Heart left ventricle (tissue), 16 donors: ENCODE measurements at regions not wholly inside any gene's neighbourhood (a gene's known extent, or its start where the extent isn't known, plus 50 kb on each side); places are given as distances from the start of the nearest gene placed in this dataset.
"Not testable (repeated sequence)": the region's sequence is repeated elsewhere in the genome, so short reads cannot be mapped to it uniquely, and the experiment has no call there.

Experiments
- ATAC-seq, 4 donors: fragments of 200-7000 bp; cut with Tn5 transposase; one replicate each; pipeline ENCODE4 v1.9.1; 2020 to 2022; ENCODE audit warnings: moderate library complexity in 4 of 4, mild to moderate bottlenecking in 3 of 4, moderate number of reproducible peaks in 1 of 4
- DNase-seq, 5 donors: peaks; one replicate each; pipeline ENCODE4 v3.0.0-alpha.2; 2020
- H3K27ac ChIP-seq, 12 donors: fragments of 200-600 bp; sonication (generic) in 4 of 12; one replicate each; pipeline versions ENCODE4 v1.5.0 to v1.8.0; 2016 to 2022; ENCODE audit warnings: mild to moderate bottlenecking in 2 of 12
- H3K27me3 ChIP-seq, 9 donors: fragments of 200-600 bp; sonication (generic) in 2 of 9; one replicate each; pipeline versions ENCODE4 v1.5.1 to v1.8.0; 2016 to 2022; ENCODE audit warnings: mild to moderate bottlenecking in 3 of 9
- H3K36me3 ChIP-seq, 9 donors: fragments of 200-600 bp; sonication (generic) in 2 of 9; one replicate each; pipeline versions ENCODE4 v1.5.0 to v1.8.0; 2018 to 2022; ENCODE audit warnings: mild to moderate bottlenecking in 2 of 9
- H3K4me1 ChIP-seq, 12 donors: fragments of 200-600 bp; sonication (generic) in 4 of 12; one replicate each; pipeline versions ENCODE4 v1.5.0 to v1.8.0; 2016 to 2022; ENCODE audit warnings: mild to moderate bottlenecking in 3 of 12
- H3K4me3 ChIP-seq, 12 donors: fragments of 200-600 bp; sonication (generic) in 4 of 12; one replicate each; pipeline versions ENCODE4 v1.5.0 to v1.8.0; 2017 to 2022; ENCODE audit warnings: mild to moderate bottlenecking in 9 of 12, moderate library complexity in 4 of 12
- H3K9me3 ChIP-seq, 12 donors: fragments of 200-600 bp; sonication (generic) in 4 of 12; one replicate each; pipeline versions ENCODE4 v1.5.0 to v1.8.0; 2016 to 2022; ENCODE audit warnings: mild to moderate bottlenecking in 1 of 12
- CTCF ChIP-seq, 12 donors: fragments of 200-600 bp; sonication (generic) in 4 of 12; IDR thresholded peaks; one replicate each; pipeline versions ENCODE4 v1.5.0 to v1.8.0; 2018 to 2022; ENCODE audit warnings: antibody characterized with exemption in 12 of 12, mild to moderate bottlenecking in 5 of 12
- POLR2A ChIP-seq, 2 donors: fragments of 450-650 bp; IDR thresholded peaks; one replicate each; pipeline ENCODE4 v1.6.1; 2017; ENCODE audit warnings: antibody characterized with exemption in 2 of 2, mild to moderate bottlenecking in 2 of 2, moderate library complexity in 2 of 2
- WGBS, 4 donors: extraction: QIAGEN DNeasy Blood & Tissue Kit in 2 of 4; methylation state at CpG; one replicate each; pipeline versions ENCODE4 v1.1.5 to v1.1.7; 2013 to 2018; 5-methylcytosine and 5-hydroxymethylcytosine counted together
- intact Hi-C, 10 donors: fragments of 100-400 bp; cut with DNase I; formaldehyde crosslinking; loops; one replicate each; pipeline versions ENCODE4 v1.11.1 to v1.14.2; 2022
- donor health status: ischemic (EF 13 %, LVEDD 7.1; RV severe dilation, severe dysfunction).
- donor health status: healthy with polysubstance abuse.
- donor health status: DM: no; HTN: yes; CAD: no.
- donor health status: DM: no; HTN: no; CAD: no.
- donor health status: ischemic (EF 25% LVEDD 6.9; RV normal size, moderate dysfunction).
- donor health status: ischemic (EF 25% LVEDD 5.7; RV mildly dilated, moderate dysfunction).
- donor health status: healthy.
- donor health status: DM: yes; HTN: yes; CAD: no.
- donor health status: ischemic (EF 35%, LVEDD 5.7; RV mildly dilated, moderate dysfunction).
- donor health status: nonischemic (EF 11% LVEDD 7.7; RV severe dilation, severe dysfunction).
- donor health status: DM: yes; HTN: yes; CAD: no.
- donor health status: PGD.
- donor health status: ischemic (EF 29% LVEDD 5.4; RV normal size, mild dysfunction).
- donor health status: nonischemic (EF 23%, LVEDD 6.1; RV moderate dilation, normal function).

- ATAC-seq: no peak
- Histone ChIP-seq H3K4me1 (no peaks in the 10 kb centered on the region), H3K4me3 (no peak overlapping the region), H3K27me3 (no peaks in the 10 kb centered on the region), H3K9me3 (peaks cover 0 to 6% (median 0%) of the 10 kb centered on the region in 12 donors), H3K27ac (no peak overlapping the region), H3K36me3 (no peaks in the 10 kb centered on the region)
- 56 to 80% (median 61%) methylated on average over 1 of the region's 1 CpG for WGBS, 4 donors
- TF ChIP-seq CTCF (IDR thresholded peaks at IDR 0.05): no peak
- no peak for TF ChIP-seq POLR2A (IDR thresholded peaks at IDR 0.05)
- intact Hi-C loops: no loop called here
- DNase-seq: no peak
Observed at GRCh38 chr1:103275725-103276124, 167.4 kb upstream of the COL11A1 start.

- Histone ChIP-seq H3K27me3 (no peaks in the 10 kb centered on the region), H3K9me3 (no peaks in the 10 kb centered on the region), H3K4me1 (no peaks in the 10 kb centered on the region), H3K4me3 (no peak overlapping the region), H3K36me3 (no peaks in the 10 kb centered on the region), H3K27ac (no peak overlapping the region)
- intact Hi-C loops: no loop called here
- TF ChIP-seq CTCF (IDR thresholded peaks at IDR 0.05) (no peak), POLR2A (IDR thresholded peaks at IDR 0.05) (no peak)
- DNase-seq (no peak), ATAC-seq (no peak)
Observed at GRCh38 chr1:103274886-103275285, 166.6 kb upstream of the COL11A1 start.

GRCh38 chr1:103273106-103273505 is 164.8 kb upstream of the COL11A1 start:
- no peak overlapping the region for H3K4me3 ChIP-seq
- no peak overlapping the region for H3K27ac ChIP-seq
- intact Hi-C loops: no loop called here
- no peaks in the 10 kb centered on the region for H3K27me3 ChIP-seq
- 69 to 77% (median 74%) methylated on average over 3 of the region's 3 CpGs for WGBS, 4 donors
- ATAC-seq: no peak
- no peaks in the 10 kb centered on the region for H3K36me3 ChIP-seq
- H3K4me1 ChIP-seq: no peaks in the 10 kb centered on the region
- no peak for DNase-seq
- H3K9me3 ChIP-seq: no peaks in the 10 kb centered on the region
- TF ChIP-seq POLR2A (IDR thresholded peaks at IDR 0.05): no peak
- no peak for TF ChIP-seq CTCF (IDR thresholded peaks at IDR 0.05)

GRCh38 chr1:103271471-103271870 is 163.1 kb upstream of the COL11A1 start:
- H3K27ac ChIP-seq, H3K4me1 ChIP-seq, H3K36me3 ChIP-seq, DNase-seq, H3K9me3 ChIP-seq, ATAC-seq, H3K27me3 ChIP-seq, H3K4me3 ChIP-seq, intact Hi-C loops: not testable (repeated sequence)
- 93 to 100% (median 98%) methylated on average over 1 of the region's 1 CpG for WGBS, 4 donors

- no peaks in the 10 kb centered on the region for H3K36me3 ChIP-seq
- intact Hi-C loops: no loop called here
- H3K27ac ChIP-seq: no peak overlapping the region
- no peaks in the 10 kb centered on the region for H3K4me1 ChIP-seq
- DNase-seq (no peak), ATAC-seq (no peak)
- H3K9me3 ChIP-seq: no peaks in the 10 kb centered on the region
- no peaks in the 10 kb centered on the region for H3K27me3 ChIP-seq
- WGBS, 4 donors: 77 to 83% (median 81%) methylated on average over 1 of the region's 1 CpG
- H3K4me3 ChIP-seq: no peak overlapping the region
- TF ChIP-seq CTCF (IDR thresholded peaks at IDR 0.05) (no peak), POLR2A (IDR thresholded peaks at IDR 0.05) (no peak)
Observed at GRCh38 chr1:103267893-103268292, 159.6 kb upstream of the COL11A1 start.
